Coronary artery (tissue), 2 donors: ENCODE measurements at regions not wholly inside any gene's neighbourhood (a gene's known extent, or its start where the extent isn't known, plus 50 kb on each side); places are given as distances from the start of the nearest gene placed in this dataset.

Experiments used
- DNase-seq: peaks from one replicate; pipeline ENCODE4 v3.0.0-alpha.2; 2017; ENCODE audit warnings: low spot score
- H3K27ac ChIP-seq, 2 donors: fragments of 200-600 bp; sonication (generic); one replicate each; pipeline ENCODE4 v1.5.1; 2016 to 2019
- H3K4me3 ChIP-seq: fragments of 200-600 bp; sonication (generic); 2 replicates; pipeline ENCODE4 v1.5.1; 2016; ENCODE audit warnings: mild to moderate bottlenecking, moderate library complexity
- CTCF ChIP-seq: fragments of 200-600 bp; sonication (generic); IDR thresholded peaks from one replicate; pipeline ENCODE4 v1.5.1; 2019; ENCODE audit warnings: antibody characterized with exemption

- TF ChIP-seq CTCF, result no peak
- DNase-seq, result no peak
- Histone ChIP-seq H3K27ac (no peak overlapping the region), H3K4me3 (no peak overlapping the region)
Measured at GRCh38 chr2:60267122-60267521, 286.3 kb downstream of the BCL11A start.

- TF ChIP-seq CTCF, result no peak
- DNase-seq, result no peak
Measured at GRCh38 chr2:60262178-60262577, 291.3 kb downstream of the BCL11A start.

GRCh38 chr2:60260639-60261296 is 292.7 kb downstream of the BCL11A start:
- no peak for TF ChIP-seq CTCF
- no peak overlapping the region for H3K27ac ChIP-seq
- DNase-seq, result no peak
- no peak overlapping the region for H3K4me3 ChIP-seq

More at GRCh38 chr2:60262178-60262577, 291.3 kb downstream of the BCL11A start:
- Histone ChIP-seq H3K27ac (no peak overlapping the region), H3K4me3 (no peak overlapping the region)

GRCh38 chr2:60259781-60260180 is 293.7 kb downstream of the BCL11A start:
- no peak for TF ChIP-seq CTCF
- DNase-seq, result no peak
- Histone ChIP-seq H3K27ac (no peak overlapping the region), H3K4me3 (no peak overlapping the region)

- no peak for TF ChIP-seq CTCF
- H3K27ac ChIP-seq, result no peak overlapping the region
- no peak overlapping the region for H3K4me3 ChIP-seq
- DNase-seq, result no peak
Measured at GRCh38 chr2:60252581-60253150, 300.8 kb downstream of the BCL11A start.

GRCh38 chr2:60251247-60251646 is 302.2 kb downstream of the BCL11A start:
- Histone ChIP-seq H3K27ac (no peak overlapping the region), H3K4me3 (no peak overlapping the region)
- no peak for TF ChIP-seq CTCF
- no peak for DNase-seq

- no peak for DNase-seq
- no peak overlapping the region for H3K4me3 ChIP-seq
- no peak overlapping the region for H3K27ac ChIP-seq
- TF ChIP-seq CTCF, result no peak
Measured at GRCh38 chr2:60249879-60250278, 303.6 kb downstream of the BCL11A start.
